Mesothelial cell of epicardium (in vitro differentiated cells): ENCODE measurements at regions not wholly inside any gene's neighbourhood (a gene's known extent, or its start where the extent isn't known, plus 50 kb on each side); places are given as distances from the start of the nearest gene placed in this dataset.
A peak's percentile ranks its signal among the peaks of the same experiment; 100 is the strongest.

Experiments used
- DNase-seq, 2 experiments: peaks; one replicate each; pipeline ENCODE4 v3.0.0; 2021; ENCODE audit warnings: low spot score in 2 of 2; ENCODE audit not compliant: unreplicated experiment in 2 of 2
- H3K27ac Mint-ChIP-seq: 2 replicates; pipeline ENCODE4 v1.8.0; 2021; ENCODE audit warnings: mixed read lengths
- H3K27me3 Mint-ChIP-seq: 2 replicates; pipeline ENCODE4 v1.8.0; 2021; ENCODE audit warnings: low read depth, mixed read lengths
- H3K36me3 Mint-ChIP-seq: 2 replicates; pipeline ENCODE4 v1.8.0; 2021; ENCODE audit warnings: mixed read lengths
- H3K4me1 Mint-ChIP-seq: 2 replicates; pipeline ENCODE4 v1.8.0; 2021; ENCODE audit warnings: mixed read lengths
- H3K4me3 Mint-ChIP-seq: 2 replicates; pipeline ENCODE4 v1.8.0; 2021; ENCODE audit warnings: mild to moderate bottlenecking, moderate library complexity, mixed read lengths
- H3K9me3 Mint-ChIP-seq: 2 replicates; pipeline ENCODE4 v1.8.0; 2021; ENCODE audit warnings: mixed read lengths
- CTCF ChIP-seq: fragments of 200-600 bp; sonication (generic); IDR thresholded peaks from one replicate; pipeline ENCODE4 v1.5.0; 2021; ENCODE audit warnings: antibody characterized with exemption; ENCODE audit not compliant: unreplicated experiment

DNA sequence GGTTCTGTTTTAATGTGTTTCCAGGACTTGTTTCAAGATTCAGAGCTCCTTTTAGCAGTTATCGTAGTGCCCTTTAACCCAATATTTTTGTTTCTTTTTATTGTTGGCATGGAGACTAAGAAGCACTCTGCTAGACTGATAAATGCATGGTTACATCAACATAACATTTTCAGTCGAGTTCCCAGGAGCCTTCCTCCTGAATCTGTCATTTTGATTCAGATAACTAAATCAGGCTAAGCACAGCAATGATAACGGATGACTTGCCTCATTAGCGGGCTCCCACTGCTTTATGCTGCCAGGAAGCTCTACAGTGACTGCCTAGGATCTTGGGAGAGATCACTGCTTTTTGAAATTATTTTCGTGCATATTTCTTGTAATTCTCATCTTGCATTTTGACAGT, 772.8 kb upstream of the GJE1 start:
- Mint-ChIP-seq H3K36me3 (no peaks in the 10 kb centered on the region), H3K27ac (peak overlapping the region; percentile 92), H3K4me3 (no peak overlapping the region), H3K27me3 (no peaks in the 10 kb centered on the region), H3K9me3 (peaks cover 21% of the 10 kb centered on the region), H3K4me1 (peaks cover 14% of the 10 kb centered on the region)
- no peak for TF ChIP-seq CTCF
- DNase-seq = no peak

GRCh38 chr6:141354191-141354955, 778.4 kb upstream of the GJE1 start:
- peaks cover 21% of the 10 kb centered on the region for H3K9me3 Mint-ChIP-seq
- no peak overlapping the region for H3K4me3 Mint-ChIP-seq

GRCh38 chr6:141351721-141352120, 781.0 kb upstream of the GJE1 start:
- H3K27ac Mint-ChIP-seq = no peak overlapping the region
- H3K9me3 Mint-ChIP-seq = peaks cover 3% of the 10 kb centered on the region
- TF ChIP-seq CTCF = no peak
- no peak for DNase-seq
- H3K4me1 Mint-ChIP-seq = peaks cover 6% of the 10 kb centered on the region
- H3K27me3 Mint-ChIP-seq = no peaks in the 10 kb centered on the region
- no peaks in the 10 kb centered on the region for H3K36me3 Mint-ChIP-seq
- no peak overlapping the region for H3K4me3 Mint-ChIP-seq

More at GRCh38 chr6:141354191-141354955, 778.4 kb upstream of the GJE1 start:
- no peaks in the 10 kb centered on the region for H3K27me3 Mint-ChIP-seq
- TF ChIP-seq CTCF = no peak
- peaks cover 7% of the 10 kb centered on the region for H3K4me1 Mint-ChIP-seq
- H3K27ac Mint-ChIP-seq = no peak overlapping the region
- H3K36me3 Mint-ChIP-seq = no peaks in the 10 kb centered on the region
- DNase-seq = no peak

DNA sequence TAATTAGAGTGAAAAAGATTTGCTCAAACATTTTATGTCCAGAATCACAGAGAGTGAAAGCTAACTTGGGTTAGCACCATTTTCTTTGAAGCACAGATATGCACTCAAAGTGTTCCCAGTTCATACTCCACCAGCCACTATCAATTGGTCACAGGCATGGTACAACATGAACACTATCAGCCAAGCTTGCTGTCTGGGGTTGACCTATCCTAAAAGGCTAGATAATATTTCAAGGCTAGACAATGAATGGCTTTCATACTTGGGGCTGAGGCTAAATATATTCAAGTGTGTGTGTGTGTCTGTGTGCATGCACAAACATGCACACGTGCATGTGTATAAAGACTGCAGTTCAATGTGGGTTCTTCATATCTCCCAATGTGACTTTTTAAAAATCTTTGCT, 783.0 kb upstream of the GJE1 start:
- Mint-ChIP-seq H3K36me3 (no peaks in the 10 kb centered on the region), H3K9me3 (no peaks in the 10 kb centered on the region), H3K4me1 (peaks cover 3% of the 10 kb centered on the region), H3K4me3 (no peak overlapping the region), H3K27me3 (no peaks in the 10 kb centered on the region), H3K27ac (no peak overlapping the region)
- DNase-seq = no peak
- TF ChIP-seq CTCF = no peak

- no peak overlapping the region for H3K27ac Mint-ChIP-seq
- H3K4me1 Mint-ChIP-seq = no peaks in the 10 kb centered on the region
- no peak overlapping the region for H3K4me3 Mint-ChIP-seq
- DNase-seq = no peak
- no peak for TF ChIP-seq CTCF
- H3K9me3 Mint-ChIP-seq = no peaks in the 10 kb centered on the region
- H3K27me3 Mint-ChIP-seq = no peaks in the 10 kb centered on the region
- no peaks in the 10 kb centered on the region for H3K36me3 Mint-ChIP-seq
Observed at GRCh38 chr6:141347906-141348492, 784.7 kb upstream of the GJE1 start.
